Loucy (cell line): ENCODE measurements at regions not wholly inside any gene's neighbourhood (a gene's known extent, or its start where the extent isn't known, plus 50 kb on each side); places are given as distances from the start of the nearest gene placed in this dataset.

Experiments used
- EZH2phosphoT487 ChIP-seq: fragments of 200-600 bp; IDR thresholded peaks from 2 replicates; pipeline ENCODE4 v1.6.1; 2018; ENCODE audit warnings: antibody characterized with exemption, mild to moderate bottlenecking, moderate library complexity, borderline replicate concordance
- TF ChIP-seq, protein P1 (sequence below): fragments of 200-600 bp; sonication (generic); conservative IDR thresholded peaks from 2 replicates; pipeline ENCODE4 v1.5.1; 2014; ENCODE audit warnings: mild to moderate bottlenecking, antibody characterized with exemption, low read length

- TF ChIP-seq, protein P1, sequence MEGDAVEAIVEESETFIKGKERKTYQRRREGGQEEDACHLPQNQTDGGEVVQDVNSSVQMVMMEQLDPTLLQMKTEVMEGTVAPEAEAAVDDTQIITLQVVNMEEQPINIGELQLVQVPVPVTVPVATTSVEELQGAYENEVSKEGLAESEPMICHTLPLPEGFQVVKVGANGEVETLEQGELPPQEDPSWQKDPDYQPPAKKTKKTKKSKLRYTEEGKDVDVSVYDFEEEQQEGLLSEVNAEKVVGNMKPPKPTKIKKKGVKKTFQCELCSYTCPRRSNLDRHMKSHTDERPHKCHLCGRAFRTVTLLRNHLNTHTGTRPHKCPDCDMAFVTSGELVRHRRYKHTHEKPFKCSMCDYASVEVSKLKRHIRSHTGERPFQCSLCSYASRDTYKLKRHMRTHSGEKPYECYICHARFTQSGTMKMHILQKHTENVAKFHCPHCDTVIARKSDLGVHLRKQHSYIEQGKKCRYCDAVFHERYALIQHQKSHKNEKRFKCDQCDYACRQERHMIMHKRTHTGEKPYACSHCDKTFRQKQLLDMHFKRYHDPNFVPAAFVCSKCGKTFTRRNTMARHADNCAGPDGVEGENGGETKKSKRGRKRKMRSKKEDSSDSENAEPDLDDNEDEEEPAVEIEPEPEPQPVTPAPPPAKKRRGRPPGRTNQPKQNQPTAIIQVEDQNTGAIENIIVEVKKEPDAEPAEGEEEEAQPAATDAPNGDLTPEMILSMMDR: no peak
- TF ChIP-seq EZH2phosphoT487: no peak
Observed at GRCh38 chr12:76631741-76632140, 72.2 kb upstream of the OSBPL8 start.
